AG04450 (cell line): ENCODE measurements at regions not wholly inside any gene's neighbourhood (a gene's known extent, or its start where the extent isn't known, plus 50 kb on each side); places are given as distances from the start of the nearest gene placed in this dataset.
"Not testable (repeated sequence)": the region's sequence is repeated elsewhere in the genome, so short reads cannot be mapped to it uniquely, and the experiment has no call there.

Experiments used
- CTCF ChIA-PET: fragments of 300-600, 350-600 bp; formaldehyde crosslinking; extraction: SDS; loops from one replicate; lab custom pipeline; 2022; ENCODE audit warnings: antibody characterized with exemption, inconsistent platforms; lab: Charles Lee
- POLR2A ChIA-PET: fragments of 350-600 bp; formaldehyde crosslinking; extraction: SDS; loops from one replicate; lab custom pipeline; 2021; ENCODE audit warnings: antibody characterized with exemption, inconsistent platforms; lab: Yijun Ruan, JAX
- DNase-seq: peaks from one replicate; pipeline ENCODE4 v3.0.0-alpha.2; 2011; ENCODE audit warnings: low read depth, low spot score
- H3K27ac ChIP-seq: one replicate; pipeline ENCODE4 v1.5.1; 2012; ENCODE audit warnings: low read depth, low read length, control low read depth
- H3K27me3 ChIP-seq: one replicate; pipeline ENCODE4 v1.6.0; 2012; ENCODE audit warnings: low read length; ENCODE audit not compliant: control insufficient read depth, insufficient read depth
- H3K4me3 ChIP-seq: 2 replicates; pipeline ENCODE4 v1.5.1; 2011; ENCODE audit warnings: mild to moderate bottlenecking, low read depth, low read length, control low read depth
- H3K9me3 ChIP-seq: 2 replicates; pipeline ENCODE4 v1.5.1; 2012; ENCODE audit warnings: low read length; ENCODE audit not compliant: control insufficient read depth, insufficient read depth
- TF ChIP-seq, protein P1 (sequence below): IDR thresholded peaks from 2 replicates; pipeline ENCODE4 v1.5.1; 2011; ENCODE audit warnings: low read depth, low read length, control low read depth, inconsistent platforms

DNA sequence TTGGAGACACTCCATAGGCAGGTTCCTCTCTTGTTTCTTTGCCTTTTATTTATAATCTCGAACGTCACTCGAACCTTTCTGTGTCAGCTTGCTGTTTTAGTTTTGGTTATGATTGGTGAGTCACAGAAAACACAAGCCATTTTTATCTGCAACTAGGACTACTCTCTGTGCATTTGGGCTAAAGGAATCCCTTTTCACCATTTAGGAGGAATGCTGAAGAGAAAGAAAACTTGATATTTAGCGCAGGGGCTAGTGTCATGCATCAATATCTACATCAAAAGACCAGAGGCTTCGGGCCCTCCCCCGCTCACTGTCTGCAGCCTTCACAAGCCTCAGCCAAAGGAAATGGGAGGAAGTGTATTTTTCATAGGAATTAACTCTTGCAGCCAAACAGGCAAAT lies 507.8 kb upstream of the CITED2 start:
- DNase-seq, result no peak
- H3K4me3 ChIP-seq, result peak overlapping the region; percentile 17; the same call in 1 of the 2 replicates
- ChIA-PET CTCF (no interaction called here), POLR2A (interaction anchor here (1.1 to 1.5 kb wide), 2 partner anchors 64 to 508 kb away, joined by 3 to 5 read pairs; partner anchors contain the start of gene CITED2)
- TF ChIP-seq, protein P1, sequence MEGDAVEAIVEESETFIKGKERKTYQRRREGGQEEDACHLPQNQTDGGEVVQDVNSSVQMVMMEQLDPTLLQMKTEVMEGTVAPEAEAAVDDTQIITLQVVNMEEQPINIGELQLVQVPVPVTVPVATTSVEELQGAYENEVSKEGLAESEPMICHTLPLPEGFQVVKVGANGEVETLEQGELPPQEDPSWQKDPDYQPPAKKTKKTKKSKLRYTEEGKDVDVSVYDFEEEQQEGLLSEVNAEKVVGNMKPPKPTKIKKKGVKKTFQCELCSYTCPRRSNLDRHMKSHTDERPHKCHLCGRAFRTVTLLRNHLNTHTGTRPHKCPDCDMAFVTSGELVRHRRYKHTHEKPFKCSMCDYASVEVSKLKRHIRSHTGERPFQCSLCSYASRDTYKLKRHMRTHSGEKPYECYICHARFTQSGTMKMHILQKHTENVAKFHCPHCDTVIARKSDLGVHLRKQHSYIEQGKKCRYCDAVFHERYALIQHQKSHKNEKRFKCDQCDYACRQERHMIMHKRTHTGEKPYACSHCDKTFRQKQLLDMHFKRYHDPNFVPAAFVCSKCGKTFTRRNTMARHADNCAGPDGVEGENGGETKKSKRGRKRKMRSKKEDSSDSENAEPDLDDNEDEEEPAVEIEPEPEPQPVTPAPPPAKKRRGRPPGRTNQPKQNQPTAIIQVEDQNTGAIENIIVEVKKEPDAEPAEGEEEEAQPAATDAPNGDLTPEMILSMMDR, result no peak
- no peaks in the 10 kb centered on the region for H3K27me3 ChIP-seq
- no peaks in the 10 kb centered on the region; the same call in 1 of the 2 replicates for H3K9me3 ChIP-seq
- peak overlapping the region; percentile 22 for H3K27ac ChIP-seq

- no peak for DNase-seq
- CTCF ChIA-PET, result no interaction called here
- no peaks in the 10 kb centered on the region for H3K27me3 ChIP-seq
- H3K27ac ChIP-seq, result peak overlapping the region; percentile 22
- H3K9me3 ChIP-seq, result no peaks in the 10 kb centered on the region; the same call in 1 of the 2 replicates
- no peak overlapping the region for H3K4me3 ChIP-seq
- TF ChIP-seq, protein P1, result peak; percentile 50
- POLR2A ChIA-PET, result interaction anchor here (1.1 to 1.5 kb wide), 2 partner anchors 64 to 507 kb away, joined by 3 to 5 read pairs; partner anchors contain the start of gene CITED2
Measured at GRCh38 chr6:139881728-139882211, 507.3 kb upstream of the CITED2 start.

- POLR2A ChIA-PET, result interaction anchor here (1.1 to 1.5 kb wide), 2 partner anchors 63 to 507 kb away, joined by 3 to 5 read pairs; partner anchors contain the start of gene CITED2
Measured at GRCh38 chr6:139881236-139881635, 506.8 kb upstream of the CITED2 start.

GRCh38 chr6:139879823-139880356 lies 505.4 kb upstream of the CITED2 start:
- ChIA-PET CTCF (no interaction called here), POLR2A (no interaction called here)
- H3K27me3 ChIP-seq, result no peaks in the 10 kb centered on the region
- H3K27ac ChIP-seq, result no peak overlapping the region
- no peak overlapping the region for H3K4me3 ChIP-seq
- no peaks in the 10 kb centered on the region; the same call in 1 of the 2 replicates for H3K9me3 ChIP-seq
- no peak for DNase-seq
- TF ChIP-seq, protein P1, result no peak

More at GRCh38 chr6:139881236-139881635, 506.8 kb upstream of the CITED2 start:
- CTCF ChIA-PET, result no interaction called here
- H3K9me3 ChIP-seq, result no peaks in the 10 kb centered on the region; the same call in 1 of the 2 replicates
- TF ChIP-seq, protein P1, result no peak
- H3K27me3 ChIP-seq, result no peaks in the 10 kb centered on the region
- no peak overlapping the region for H3K4me3 ChIP-seq
- DNase-seq, result no peak
- H3K27ac ChIP-seq, result no peak overlapping the region

DNA sequence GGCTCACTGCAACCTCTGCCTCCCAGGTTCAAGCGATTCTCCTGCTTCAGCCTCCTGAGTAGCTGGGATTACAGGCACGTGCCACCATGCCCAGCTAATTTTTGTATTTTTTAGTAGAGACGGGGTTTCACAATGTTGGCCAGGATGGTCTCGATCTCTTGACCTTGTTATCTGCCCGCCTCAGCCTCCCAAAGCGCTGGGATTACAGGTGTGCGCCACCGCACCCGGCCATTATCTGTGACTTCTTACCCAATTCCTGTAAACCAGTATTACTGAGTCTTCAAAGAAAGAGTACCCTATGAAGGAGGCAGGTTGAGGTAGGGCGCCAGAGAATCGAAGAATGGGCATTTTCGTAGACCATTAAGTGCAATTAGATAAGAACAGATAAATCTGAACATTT lies 504.8 kb upstream of the CITED2 start:
- H3K9me3 ChIP-seq, H3K4me3 ChIP-seq, DNase-seq, POLR2A ChIA-PET, H3K27ac ChIP-seq, H3K27me3 ChIP-seq, CTCF ChIA-PET: not testable (repeated sequence)
